ENCODE measurements at regions not wholly inside any gene's neighbourhood (a gene's known extent, or its start where the extent isn't known, plus 50 kb on each side); places are given as distances from the start of the nearest gene placed in this dataset.

GRCh38 chr1:98017184-98017583 is 96.3 kb upstream of the DPYD start:
- TF ChIP-seq CTCF (IDR thresholded peaks at IDR 0.05) (no peak), POLR2AphosphoS5 (IDR thresholded peaks at IDR 0.05; ENCODE audit: low read depth, low read length) (no peak), SMC3 (IDR thresholded peaks at IDR 0.05; ENCODE audit: low read depth, low read length) (no peak), IRF3 (IDR thresholded peaks at IDR 0.05; ENCODE audit: low read depth, low read length) (no peak), MAX (IDR thresholded peaks at IDR 0.05; ENCODE audit: low read depth) (no peak)
